Cerebellar cortex (tissue), 1 donor: ENCODE measurements at regions not wholly inside any gene's neighbourhood (a gene's known extent, or its start where the extent isn't known, plus 50 kb on each side); places are given as distances from the start of the nearest gene placed in this dataset.

ENCODE experiments used
- DNase-seq: peaks from one replicate; pipeline ENCODE4 v3.0.0-alpha.2; 2015; ENCODE audit warnings: low spot score

- DNase-seq: no peak
These were observed 275.4 kb downstream of the ETNK1 start for GRCh38 chr12:22900401-22900800.

GRCh38 chr12:22904485-22904884, 279.5 kb downstream of the ETNK1 start:
- no peak for DNase-seq

- no peak for DNase-seq
These were observed 291.3 kb downstream of the ETNK1 start for GRCh38 chr12:22916241-22916640.

GRCh38 chr12:22916815-22917214, 291.8 kb downstream of the ETNK1 start:
- no peak for DNase-seq

GRCh38 chr12:22919883-22920282, 294.9 kb downstream of the ETNK1 start:
- DNase-seq: no peak

GRCh38 chr12:22923768-22924167, 298.8 kb downstream of the ETNK1 start:
- no peak for DNase-seq

GRCh38 chr12:22924391-22924790, 299.4 kb downstream of the ETNK1 start:
- DNase-seq: no peak

GRCh38 chr12:22925623-22926022, 300.7 kb downstream of the ETNK1 start:
- DNase-seq: no peak

- no peak for DNase-seq
These were observed 307.5 kb downstream of the ETNK1 start for GRCh38 chr12:22932431-22932830.

GRCh38 chr12:22935090-22935489, 310.1 kb downstream of the ETNK1 start:
- no peak for DNase-seq

GRCh38 chr12:22935501-22935900, 310.5 kb downstream of the ETNK1 start:
- DNase-seq: no peak

GRCh38 chr12:22938323-22938722, 313.4 kb downstream of the ETNK1 start:
- no peak for DNase-seq

- no peak for DNase-seq
These were observed 326.2 kb downstream of the ETNK1 start for GRCh38 chr12:22951206-22951605.

GRCh38 chr12:22956690-22957089, 331.7 kb downstream of the ETNK1 start:
- no peak for DNase-seq

- DNase-seq: no peak
These were observed 342.2 kb downstream of the ETNK1 start for GRCh38 chr12:22967171-22967570.

GRCh38 chr12:22969521-22969920, 344.6 kb downstream of the ETNK1 start:
- DNase-seq: no peak

- no peak for DNase-seq
These were observed 346.3 kb downstream of the ETNK1 start for GRCh38 chr12:22971247-22971646.

- DNase-seq: no peak
These were observed 346.8 kb downstream of the ETNK1 start for GRCh38 chr12:22971701-22972191.

GRCh38 chr12:22974865-22975264, 349.9 kb downstream of the ETNK1 start:
- DNase-seq: no peak

- no peak for DNase-seq
These were observed 354.0 kb downstream of the ETNK1 start for GRCh38 chr12:22978962-22979361.

GRCh38 chr12:22979854-22980469, 355.0 kb downstream of the ETNK1 start:
- DNase-seq: no peak

- DNase-seq: no peak
These were observed 356.7 kb downstream of the ETNK1 start for GRCh38 chr12:22981711-22982110.

GRCh38 chr12:22982635-22983034, 357.7 kb downstream of the ETNK1 start:
- DNase-seq: no peak

GRCh38 chr12:22986997-22987396, 362.0 kb downstream of the ETNK1 start:
- DNase-seq: no peak
